ENCODE measurements at regions not wholly inside any gene's neighbourhood (a gene's known extent, or its start where the extent isn't known, plus 50 kb on each side); places are given as distances from the start of the nearest gene placed in this dataset.

DNA sequence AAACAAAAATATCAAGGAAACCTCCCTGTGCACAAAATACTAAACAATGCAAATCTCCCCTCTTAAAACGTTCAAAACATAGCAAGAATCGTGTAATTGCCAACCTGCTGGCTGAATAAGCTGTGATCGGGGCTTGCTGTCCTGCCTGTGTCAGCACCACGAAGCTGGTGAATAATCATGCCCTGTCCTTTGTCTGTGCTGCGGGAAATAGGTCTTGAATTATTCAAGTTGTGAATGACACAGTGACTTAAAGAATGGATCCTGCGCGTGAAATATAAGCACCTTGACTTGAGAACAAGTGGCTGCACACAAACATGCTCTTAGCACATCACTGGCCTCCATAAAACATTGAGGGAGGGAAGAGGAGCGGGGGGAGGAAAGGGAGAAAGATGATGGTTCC, 130.2 kb downstream of the OAT start:
- TF ChIP-seq, protein P1, sequence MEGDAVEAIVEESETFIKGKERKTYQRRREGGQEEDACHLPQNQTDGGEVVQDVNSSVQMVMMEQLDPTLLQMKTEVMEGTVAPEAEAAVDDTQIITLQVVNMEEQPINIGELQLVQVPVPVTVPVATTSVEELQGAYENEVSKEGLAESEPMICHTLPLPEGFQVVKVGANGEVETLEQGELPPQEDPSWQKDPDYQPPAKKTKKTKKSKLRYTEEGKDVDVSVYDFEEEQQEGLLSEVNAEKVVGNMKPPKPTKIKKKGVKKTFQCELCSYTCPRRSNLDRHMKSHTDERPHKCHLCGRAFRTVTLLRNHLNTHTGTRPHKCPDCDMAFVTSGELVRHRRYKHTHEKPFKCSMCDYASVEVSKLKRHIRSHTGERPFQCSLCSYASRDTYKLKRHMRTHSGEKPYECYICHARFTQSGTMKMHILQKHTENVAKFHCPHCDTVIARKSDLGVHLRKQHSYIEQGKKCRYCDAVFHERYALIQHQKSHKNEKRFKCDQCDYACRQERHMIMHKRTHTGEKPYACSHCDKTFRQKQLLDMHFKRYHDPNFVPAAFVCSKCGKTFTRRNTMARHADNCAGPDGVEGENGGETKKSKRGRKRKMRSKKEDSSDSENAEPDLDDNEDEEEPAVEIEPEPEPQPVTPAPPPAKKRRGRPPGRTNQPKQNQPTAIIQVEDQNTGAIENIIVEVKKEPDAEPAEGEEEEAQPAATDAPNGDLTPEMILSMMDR (IDR thresholded peaks at IDR 0.05), result no peak
- TF ChIP-seq POLR2A (IDR thresholded peaks at IDR 0.05), result no peak
